ENCODE measurements at regions not wholly inside any gene's neighbourhood (a gene's known extent, or its start where the extent isn't known, plus 50 kb on each side); places are given as distances from the start of the nearest gene placed in this dataset.

DNA sequence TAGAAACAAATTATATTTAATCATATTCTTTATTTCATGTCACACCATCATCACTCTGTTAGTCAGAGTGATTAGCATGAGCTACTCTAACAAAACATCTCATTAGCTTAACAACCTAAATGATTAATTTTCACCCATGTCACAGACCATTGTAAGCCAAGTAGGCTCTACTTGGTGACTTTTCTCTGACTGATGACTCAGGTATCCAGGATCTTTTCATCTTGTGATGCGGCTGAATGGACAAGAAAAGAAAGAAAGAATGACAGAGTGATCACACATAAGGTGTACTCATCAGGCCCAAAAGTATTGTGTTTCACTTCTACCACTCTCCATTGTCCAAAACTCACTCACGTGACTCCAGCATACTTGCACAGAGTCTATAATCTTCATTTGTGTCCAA, 299.3 kb downstream of the ANXA1 start:
- no peak overlapping the region for H3K27ac ChIP-seq (replicated peaks in 1 of 4)
- 83% methylated on average over 2 of the region's 2 CpGs for WGBS

DNA sequence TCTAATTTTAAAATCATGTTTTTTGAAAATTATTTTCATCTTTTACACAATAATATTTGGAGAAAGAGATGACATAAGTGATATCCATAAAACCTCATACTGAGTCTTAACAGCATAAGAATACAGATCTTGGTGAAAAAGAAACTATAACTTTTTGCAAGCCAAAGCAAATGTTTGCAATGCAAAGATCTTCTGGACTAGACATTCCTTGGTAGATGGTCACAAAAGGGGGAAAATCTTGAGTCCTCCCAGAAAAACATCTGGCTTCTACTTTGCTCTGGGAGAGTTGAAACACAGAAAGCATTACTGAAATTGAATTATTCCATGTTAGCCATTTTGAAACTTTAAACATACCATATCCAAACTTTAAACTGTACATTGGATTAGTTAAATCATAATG, 308.2 kb downstream of the ANXA1 start:
- Histone ChIP-seq H3K36me3 (no peaks in the 10 kb centered on the region), H3K4me1 (no peaks in the 10 kb centered on the region), H3K27ac (replicated peaks in 1 of 4) (no peak overlapping the region), H3K9me3 (no peaks in the 10 kb centered on the region), H3K27me3 (no peaks in the 10 kb centered on the region), H3K4me3 (no peak overlapping the region)
- no peak for TF ChIP-seq POLR2A (IDR thresholded peaks at IDR 0.05; ENCODE audit: low read depth)
- TF ChIP-seq EP300 (IDR thresholded peaks at IDR 0.05), result no peak
- TF ChIP-seq, protein P1, sequence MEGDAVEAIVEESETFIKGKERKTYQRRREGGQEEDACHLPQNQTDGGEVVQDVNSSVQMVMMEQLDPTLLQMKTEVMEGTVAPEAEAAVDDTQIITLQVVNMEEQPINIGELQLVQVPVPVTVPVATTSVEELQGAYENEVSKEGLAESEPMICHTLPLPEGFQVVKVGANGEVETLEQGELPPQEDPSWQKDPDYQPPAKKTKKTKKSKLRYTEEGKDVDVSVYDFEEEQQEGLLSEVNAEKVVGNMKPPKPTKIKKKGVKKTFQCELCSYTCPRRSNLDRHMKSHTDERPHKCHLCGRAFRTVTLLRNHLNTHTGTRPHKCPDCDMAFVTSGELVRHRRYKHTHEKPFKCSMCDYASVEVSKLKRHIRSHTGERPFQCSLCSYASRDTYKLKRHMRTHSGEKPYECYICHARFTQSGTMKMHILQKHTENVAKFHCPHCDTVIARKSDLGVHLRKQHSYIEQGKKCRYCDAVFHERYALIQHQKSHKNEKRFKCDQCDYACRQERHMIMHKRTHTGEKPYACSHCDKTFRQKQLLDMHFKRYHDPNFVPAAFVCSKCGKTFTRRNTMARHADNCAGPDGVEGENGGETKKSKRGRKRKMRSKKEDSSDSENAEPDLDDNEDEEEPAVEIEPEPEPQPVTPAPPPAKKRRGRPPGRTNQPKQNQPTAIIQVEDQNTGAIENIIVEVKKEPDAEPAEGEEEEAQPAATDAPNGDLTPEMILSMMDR (IDR thresholded peaks at IDR 0.05), result no peak
- no peak for TF ChIP-seq POLR2AphosphoS5 (IDR thresholded peaks at IDR 0.05)
- intact Hi-C loops (cut with DNase I), result no loop called here
- DNase-seq (ENCODE audit: extremely low spot score), result no peak

More for the DNA sequence above, 299.3 kb downstream of the ANXA1 start:
- Histone ChIP-seq H3K4me1 (no peaks in the 10 kb centered on the region), H3K27me3 (no peaks in the 10 kb centered on the region), H3K36me3 (no peaks in the 10 kb centered on the region), H3K9me3 (no peaks in the 10 kb centered on the region), H3K4me3 (no peak overlapping the region)
- no peak for TF ChIP-seq EP300 (IDR thresholded peaks at IDR 0.05)
- no peak for TF ChIP-seq POLR2A (IDR thresholded peaks at IDR 0.05; ENCODE audit: low read depth)
- TF ChIP-seq POLR2AphosphoS5 (IDR thresholded peaks at IDR 0.05), result no peak
- TF ChIP-seq, protein P1 (IDR thresholded peaks at IDR 0.05), result no peak
- intact Hi-C loops (cut with DNase I), result no loop called here
- DNase-seq (ENCODE audit: extremely low spot score), result no peak

- intact Hi-C loops (cut with DNase I), result no loop called here
- Histone ChIP-seq H3K27ac (replicated peaks in 1 of 4) (no peak overlapping the region), H3K27me3 (no peaks in the 10 kb centered on the region), H3K4me1 (no peaks in the 10 kb centered on the region), H3K4me3 (no peak overlapping the region), H3K36me3 (no peaks in the 10 kb centered on the region), H3K9me3 (no peaks in the 10 kb centered on the region)
- DNase-seq (ENCODE audit: extremely low spot score), result no peak
- 97% methylated on average over 1 of the region's 1 CpG for WGBS
- TF ChIP-seq POLR2AphosphoS5 (IDR thresholded peaks at IDR 0.05) (no peak), POLR2A (IDR thresholded peaks at IDR 0.05; ENCODE audit: low read depth) (no peak), EP300 (IDR thresholded peaks at IDR 0.05) (no peak)
- TF ChIP-seq, protein P1 (IDR thresholded peaks at IDR 0.05), result no peak
These were observed 317.1 kb downstream of the ANXA1 start for GRCh38 chr9:73468716-73469115.

DNA sequence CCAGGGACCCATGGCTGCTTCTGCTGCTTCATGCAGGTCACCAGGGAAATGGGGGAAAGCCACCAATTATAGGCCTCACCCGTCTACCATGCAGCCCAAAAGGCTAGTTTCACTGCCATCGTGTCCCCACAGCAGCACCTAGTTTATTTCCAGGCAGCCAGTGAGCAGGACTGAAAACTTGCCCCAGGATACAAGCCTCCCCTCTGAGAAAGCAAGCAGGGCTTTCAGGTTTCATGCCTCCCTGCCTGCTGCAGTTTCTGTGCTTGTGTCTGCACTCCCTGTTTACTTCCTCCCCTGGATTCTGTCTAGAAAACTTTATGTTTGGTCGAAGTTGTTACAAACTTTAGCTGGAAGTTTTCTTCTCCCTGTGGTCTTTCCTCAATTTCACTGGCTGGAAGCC, 319.1 kb downstream of the ANXA1 start:
- intact Hi-C loops (cut with DNase I), result no loop called here

More for the DNA sequence above, 319.1 kb downstream of the ANXA1 start:
- TF ChIP-seq POLR2AphosphoS5 (IDR thresholded peaks at IDR 0.05) (no peak), EP300 (IDR thresholded peaks at IDR 0.05) (no peak), POLR2A (IDR thresholded peaks at IDR 0.05; ENCODE audit: low read depth) (no peak)
- TF ChIP-seq, protein P1 (IDR thresholded peaks at IDR 0.05), result no peak
- Histone ChIP-seq H3K9me3 (no peaks in the 10 kb centered on the region), H3K27ac (replicated peaks in 1 of 4) (no peak overlapping the region), H3K4me3 (no peak overlapping the region), H3K4me1 (no peaks in the 10 kb centered on the region), H3K27me3 (no peaks in the 10 kb centered on the region), H3K36me3 (peaks cover 0 to 6% (median 0%) of the 10 kb centered on the region in 4 donors)
- WGBS, result 68% methylated on average over 3 of the region's 3 CpGs
- DNase-seq (ENCODE audit: extremely low spot score), result no peak

All from esophagus muscularis mucosa (tissue), 4 donors.